Mucosa of gallbladder (tissue), 1 donor: ENCODE measurements at regions not wholly inside any gene's neighbourhood (a gene's known extent, or its start where the extent isn't known, plus 50 kb on each side); places are given as distances from the start of the nearest gene placed in this dataset.
A peak's percentile ranks its signal among the peaks of the same experiment; 100 is the strongest.

Experiments
- DNase-seq: peaks from one replicate; pipeline ENCODE4 v3.0.0-alpha.2; 2020; ENCODE audit warnings: low spot score
- donor health status: DM: no; HTN: no; CAD: no.

- no peak for DNase-seq
Measured at GRCh38 chr4:135225551-135225950, 1024.0 kb upstream of the PABPC4L start.

DNA sequence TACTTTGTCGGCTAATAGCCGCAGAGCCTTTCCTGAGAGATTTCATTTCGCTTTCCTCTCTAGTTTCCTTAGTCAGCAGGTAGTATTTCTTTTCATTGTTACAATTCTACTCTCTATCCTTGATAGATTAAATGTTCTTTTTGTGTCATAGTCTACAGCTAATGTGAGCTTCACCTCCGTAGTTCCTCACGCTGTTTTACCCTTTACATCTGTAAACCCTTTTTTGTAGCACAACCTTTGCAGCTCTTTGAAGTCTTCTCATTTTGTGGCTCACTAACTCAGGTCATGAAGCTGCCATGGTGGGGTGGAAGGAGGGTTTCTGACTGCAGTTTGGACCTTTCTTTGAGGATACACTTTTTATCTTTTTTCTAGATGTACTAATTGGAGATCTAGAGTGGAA lies 1008.8 kb upstream of the PABPC4L start:
- DNase-seq = no peak

DNA sequence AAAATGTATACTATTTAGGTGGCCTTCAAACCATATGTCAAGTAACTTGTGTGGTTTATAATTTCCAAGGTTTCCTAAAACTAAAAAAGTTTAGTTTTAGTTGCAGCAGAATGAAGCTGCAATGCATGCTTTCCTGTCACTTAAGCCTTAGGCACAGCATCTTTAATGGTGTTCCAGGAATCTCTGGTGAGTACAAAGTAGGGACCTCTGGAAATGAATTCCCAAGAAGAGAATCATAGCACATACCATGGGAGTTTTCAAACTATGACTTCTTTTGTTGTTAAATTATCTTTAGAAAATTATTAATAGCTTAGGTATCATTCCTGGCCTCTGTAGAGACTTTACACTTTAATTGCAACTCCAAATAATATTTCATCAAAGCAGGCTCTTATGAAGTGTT lies 1005.9 kb upstream of the PABPC4L start:
- no peak for DNase-seq

DNA sequence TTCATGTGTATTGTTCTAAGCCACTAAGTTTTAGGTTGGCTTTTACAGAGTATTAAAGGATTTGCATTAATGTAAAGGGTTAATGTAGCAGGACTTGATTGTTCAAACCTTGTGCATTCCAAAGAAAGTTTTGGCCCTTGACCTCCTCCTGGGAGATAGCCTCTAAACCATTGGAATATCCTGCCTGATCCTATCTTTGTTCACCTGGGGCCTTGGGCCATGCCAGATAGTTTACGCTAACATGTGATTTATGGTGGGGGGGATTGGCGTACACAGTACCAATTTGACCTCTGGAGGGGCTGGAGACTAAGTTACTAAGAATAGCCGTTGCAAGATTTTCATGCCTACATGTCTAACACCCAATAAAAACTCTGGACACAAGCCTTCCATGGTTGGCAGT lies 1002.7 kb upstream of the PABPC4L start:
- DNase-seq = no peak

- DNase-seq = no peak
Measured at GRCh38 chr4:135201081-135201480, 999.5 kb upstream of the PABPC4L start.

DNA sequence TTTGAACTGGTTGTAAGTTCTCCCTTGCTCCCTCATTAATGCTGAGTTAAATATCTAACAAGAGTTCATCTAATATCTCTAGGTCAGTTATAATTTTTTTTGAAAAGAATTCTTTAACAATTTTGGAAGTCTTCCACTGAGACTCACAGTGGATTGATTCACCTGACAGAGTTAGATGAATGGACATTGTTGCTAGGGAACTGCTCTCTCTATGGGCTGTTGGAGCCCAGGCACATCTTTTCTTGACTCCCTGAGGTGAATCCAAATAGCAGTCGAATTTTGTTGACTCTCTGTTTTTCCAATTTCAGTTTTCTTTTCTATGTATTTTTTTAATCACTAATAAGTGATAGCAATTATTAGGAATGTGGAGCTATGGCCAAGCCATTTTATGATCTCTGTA lies 996.1 kb upstream of the PABPC4L start:
- DNase-seq = no peak

GRCh38 chr4:135194477-135194876 lies 992.9 kb upstream of the PABPC4L start:
- no peak for DNase-seq

DNA sequence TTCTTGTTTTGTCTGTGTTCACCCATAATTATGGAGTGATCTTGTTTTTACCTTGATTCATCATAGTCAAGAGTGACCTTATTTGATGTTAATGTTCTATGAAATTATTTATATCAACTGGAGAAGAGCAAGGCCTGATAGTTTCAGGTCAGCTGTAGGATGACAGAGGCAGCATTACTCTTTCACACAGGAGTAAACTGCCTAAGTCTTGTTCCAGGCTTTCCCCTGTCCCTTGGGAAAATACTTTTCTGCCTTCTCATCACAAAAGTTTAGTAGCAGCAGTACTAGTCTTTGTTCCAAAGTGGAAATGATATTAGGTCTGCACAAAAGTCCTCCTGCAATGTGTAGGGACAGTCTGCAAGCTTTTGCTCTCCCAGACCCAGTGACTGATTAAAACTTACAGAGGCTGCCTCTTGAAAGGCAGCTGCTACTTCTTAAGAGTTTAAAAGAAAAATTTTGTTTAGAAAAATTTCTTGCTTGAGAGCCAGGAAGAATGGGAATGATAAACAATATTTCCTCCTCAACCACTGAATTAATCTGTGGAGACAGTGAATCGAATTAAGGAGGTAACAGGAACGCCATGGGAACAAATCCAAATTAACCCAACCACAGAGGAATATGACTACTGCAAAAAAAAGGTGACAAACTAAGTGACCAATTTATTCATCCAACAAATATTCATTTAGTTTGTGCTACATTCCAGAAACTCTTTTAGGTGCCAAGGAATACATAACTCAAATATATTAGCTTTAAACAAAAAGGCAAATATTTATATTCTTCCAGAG lies 991.4 kb upstream of the PABPC4L start:
- no peak for DNase-seq

DNA sequence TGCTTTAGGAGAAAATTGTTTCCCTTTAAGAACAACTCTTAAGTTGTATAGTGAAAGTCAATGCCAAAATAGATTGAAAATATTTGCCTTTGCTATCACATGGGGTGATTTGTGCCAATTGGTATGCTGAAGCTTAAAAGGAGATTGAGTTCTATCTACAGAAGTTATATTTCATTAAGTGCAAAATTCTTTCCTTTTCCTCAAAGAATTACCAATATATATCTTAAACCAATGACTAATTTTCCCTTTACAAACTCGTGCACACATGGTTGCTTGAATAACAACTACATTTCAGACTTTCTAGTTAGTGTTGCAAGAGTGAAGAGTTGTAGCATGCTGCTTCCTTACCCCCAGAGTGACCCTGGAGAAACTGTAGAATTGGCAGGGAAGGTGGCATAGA lies 990.0 kb upstream of the PABPC4L start:
- DNase-seq = no peak

DNA sequence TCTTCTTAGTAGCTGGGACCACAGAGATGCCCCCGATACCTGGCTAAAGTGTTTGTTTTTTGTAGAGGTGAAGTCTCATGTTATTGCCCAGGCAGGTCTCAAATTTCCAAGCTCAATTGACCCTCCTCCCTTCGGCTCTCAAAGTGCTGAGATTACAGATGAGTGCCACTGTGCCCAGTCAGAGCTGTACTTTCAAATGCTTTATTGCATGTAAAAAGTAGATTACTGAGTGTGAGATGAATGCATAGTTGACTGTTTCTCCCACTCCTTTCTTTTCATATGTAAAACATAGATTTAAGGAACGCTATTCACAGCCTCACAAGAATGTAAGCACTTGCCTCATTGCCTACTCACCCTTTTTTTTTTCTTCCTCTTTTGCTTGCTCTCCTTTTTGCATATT lies 984.4 kb upstream of the PABPC4L start:
- DNase-seq = no peak

DNA sequence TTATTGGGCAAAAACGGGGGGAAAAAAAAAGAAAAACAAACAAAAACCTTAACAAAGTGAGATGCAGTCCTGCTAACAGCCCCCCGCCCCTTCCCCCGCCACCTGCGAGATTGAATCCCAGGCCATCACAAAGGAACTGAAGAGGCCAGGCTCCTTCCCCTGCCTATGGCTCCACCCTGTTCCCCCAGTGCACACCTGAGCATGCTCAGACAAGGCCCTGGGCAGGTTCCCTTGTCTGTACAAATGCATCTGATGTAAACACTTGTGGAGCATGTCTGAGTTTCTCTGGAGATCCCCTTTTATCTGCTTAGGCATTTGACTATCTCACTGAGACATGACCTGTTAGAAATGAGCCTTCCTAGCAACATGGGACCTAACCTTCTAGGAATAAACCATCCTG lies 983.7 kb upstream of the PABPC4L start:
- no peak for DNase-seq

DNA sequence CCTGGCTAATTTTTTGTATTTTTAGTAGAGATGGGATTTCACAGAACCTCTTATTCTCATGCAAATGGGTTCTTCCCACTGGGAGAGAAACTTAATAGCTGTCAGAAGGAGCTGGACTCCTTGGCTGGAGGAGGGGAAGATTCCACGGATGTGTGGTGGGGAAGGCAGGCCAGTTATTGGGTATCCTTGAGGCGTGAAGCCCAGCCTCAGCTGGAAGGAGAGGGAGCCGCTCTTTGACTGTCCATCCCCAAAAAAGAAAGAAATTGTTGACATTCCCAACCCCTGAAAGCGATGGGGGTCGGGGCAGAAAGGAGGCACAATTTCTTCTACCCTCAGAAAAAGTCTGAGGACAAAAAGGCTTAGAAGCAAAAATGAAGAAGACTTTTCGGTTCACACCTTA lies 983.1 kb upstream of the PABPC4L start:
- DNase-seq = no peak

GRCh38 chr4:135177321-135177720 lies 975.7 kb upstream of the PABPC4L start:
- DNase-seq = no peak

- DNase-seq = no peak
Measured at GRCh38 chr4:135166661-135167060, 965.1 kb upstream of the PABPC4L start.

DNA sequence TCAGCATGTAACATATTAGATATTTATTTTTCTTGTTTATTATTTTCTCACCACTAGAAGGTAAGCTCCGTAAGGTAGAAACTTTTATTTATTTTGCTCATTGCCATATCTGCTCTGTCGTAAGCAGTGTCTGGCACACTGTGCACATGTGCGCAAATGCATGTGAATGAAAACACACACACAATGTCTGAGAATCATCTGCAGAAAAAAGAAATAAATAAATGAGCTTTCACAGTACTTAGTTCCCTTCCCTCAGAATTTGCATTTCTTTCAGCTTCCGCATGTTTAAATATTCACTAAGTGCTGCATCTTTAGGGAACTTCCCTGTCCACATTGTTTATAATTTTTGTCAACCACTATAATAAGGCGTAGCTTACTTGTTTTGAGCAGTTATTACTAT lies 963.0 kb upstream of the PABPC4L start:
- no peak for DNase-seq

GRCh38 chr4:135144498-135144897 lies 942.9 kb upstream of the PABPC4L start:
- no peak for DNase-seq

DNA sequence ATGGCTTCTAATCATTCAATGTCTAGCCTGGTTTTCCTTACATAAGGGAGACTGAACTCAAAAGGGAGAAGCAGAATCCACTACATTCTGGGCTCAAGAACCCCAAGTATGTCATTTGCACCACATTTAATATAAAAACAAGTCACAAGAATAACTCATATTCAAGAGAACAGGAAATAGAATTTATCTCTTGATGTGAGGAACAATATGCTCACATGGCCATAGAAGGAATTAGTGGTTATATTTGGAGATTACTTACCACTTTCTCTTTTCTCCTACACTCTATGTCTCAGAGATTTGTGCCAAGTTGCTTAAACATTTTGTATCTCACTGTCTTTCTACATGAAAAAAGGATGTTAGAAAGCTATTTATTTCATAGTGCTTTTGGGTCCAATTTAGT lies 922.6 kb upstream of the PABPC4L start:
- DNase-seq = no peak

- no peak for DNase-seq
Measured at GRCh38 chr4:135123632-135124031, 922.0 kb upstream of the PABPC4L start.

GRCh38 chr4:135122457-135122856 lies 920.9 kb upstream of the PABPC4L start:
- peak; percentile 35 for DNase-seq

DNA sequence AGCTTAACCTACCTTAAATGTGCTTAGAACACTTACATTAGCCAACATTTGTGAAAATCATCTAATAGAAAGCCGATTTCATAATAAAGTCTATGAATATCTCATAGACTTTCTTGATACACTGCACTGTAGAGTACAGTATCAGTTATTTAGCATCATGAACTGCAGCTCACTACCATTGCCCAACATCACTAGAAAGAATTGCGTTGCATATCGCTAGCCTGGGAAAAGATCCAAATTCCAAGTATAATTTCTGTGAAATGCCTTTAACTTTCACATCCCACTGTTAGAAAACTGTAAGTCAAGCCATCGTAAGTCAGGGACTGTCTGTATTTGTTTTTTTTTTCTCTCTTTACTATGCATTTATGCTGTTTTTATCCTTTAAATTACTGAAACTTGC lies 918.6 kb upstream of the PABPC4L start:
- no peak for DNase-seq

- DNase-seq = no peak
Measured at GRCh38 chr4:135114079-135114478, 912.5 kb upstream of the PABPC4L start.

- no peak for DNase-seq
Measured at GRCh38 chr4:135098061-135098460, 896.5 kb upstream of the PABPC4L start.

GRCh38 chr4:135073389-135073788 lies 871.8 kb upstream of the PABPC4L start:
- no peak for DNase-seq

DNA sequence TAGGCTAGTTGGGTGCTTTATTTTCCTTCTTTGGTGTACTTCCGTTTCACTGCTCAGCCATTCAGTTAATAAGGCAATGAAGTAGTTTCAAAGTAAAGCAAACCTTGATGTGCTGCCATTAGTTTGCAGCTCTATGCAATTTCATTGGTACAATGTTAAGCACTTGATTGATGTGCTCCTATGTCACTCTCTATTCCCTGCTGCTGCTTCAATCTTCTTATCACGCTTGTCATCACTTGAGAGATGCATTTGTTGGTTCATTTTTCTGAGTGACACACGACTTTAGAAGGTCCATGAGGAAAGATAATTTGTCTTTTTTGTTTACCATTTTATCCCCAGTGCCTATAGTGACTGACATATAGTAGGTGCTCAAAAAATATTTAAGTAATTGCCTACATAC lies 871.0 kb upstream of the PABPC4L start:
- DNase-seq = no peak
